H1 (cell line): ENCODE measurements at regions not wholly inside any gene's neighbourhood (a gene's known extent, or its start where the extent isn't known, plus 50 kb on each side); places are given as distances from the start of the nearest gene placed in this dataset.
"Not testable (repeated sequence)": the region's sequence is repeated elsewhere in the genome, so short reads cannot be mapped to it uniquely, and the experiment has no call there.

Experiments used
- CTCF ChIA-PET: fragments of 300-600 bp; sonication (Branson Sonifier 250); formaldehyde crosslinking; loops from one replicate; lab custom pipeline; 2021; ENCODE audit not compliant: partially characterized antibody; lab: Charles Lee
- POLR2A ChIA-PET: fragments of 300-600 bp; sonication (Branson Sonifier 250); formaldehyde crosslinking; loops from one replicate; lab custom pipeline; 2021; ENCODE audit warnings: inconsistent platforms; ENCODE audit not compliant: partially characterized antibody; lab: Charles Lee
- DNase-seq, 2 experiments: peaks; one replicate each; pipeline versions ENCODE4 v3.0.0 to v3.0.0-alpha.2; 2010 to 2022; ENCODE audit warnings: low spot score in 2 of 2, low read depth in 1 of 2, mixed read lengths in 1 of 2
- FAIRE-seq: peaks from 2 replicates; lab custom pipeline; 2011; peaks lifted over from hg19 to GRCh38; lab: Jason Lieb, UNC
- H2AFZ ChIP-seq: 2 replicates; pipeline ENCODE4 v1.8.1; 2012; ENCODE audit warnings: low read length, inconsistent platforms
- H2AK5ac ChIP-seq: 2 replicates; pipeline ENCODE4 v1.6.1; 2013; ENCODE audit warnings: low read depth, low read length
- H2BK120ac ChIP-seq: replicated peaks from 2 replicates; pipeline ENCODE3; 2013; ENCODE audit warnings: low read depth, low read length, inconsistent platforms
- H2BK12ac ChIP-seq: 2 replicates; pipeline ENCODE4 v1.6.1; 2013; ENCODE audit warnings: low read depth, low read length
- H2BK15ac ChIP-seq: 2 replicates; pipeline ENCODE4 v1.6.1; 2013; ENCODE audit warnings: low read length
- H2BK20ac ChIP-seq: 2 replicates; pipeline ENCODE4 v1.6.1; 2013; ENCODE audit warnings: low read length
- H2BK5ac ChIP-seq: 2 replicates; pipeline ENCODE4 v1.6.1; 2013; ENCODE audit warnings: low read depth, low read length
- H3K14ac ChIP-seq: 2 replicates; pipeline ENCODE4 v1.6.1; 2013; ENCODE audit warnings: inconsistent platforms; ENCODE audit not compliant: insufficient read length
- H3K18ac ChIP-seq: 2 replicates; pipeline ENCODE4 v1.6.1; 2013; ENCODE audit warnings: low read length; ENCODE audit errors: extremely low read depth
- H3K23ac ChIP-seq: 2 replicates; pipeline ENCODE4 v1.6.1; 2013; ENCODE audit warnings: inconsistent platforms; ENCODE audit not compliant: insufficient read length
- H3K23me2 ChIP-seq: 2 replicates; pipeline ENCODE4 v1.6.1; 2013; ENCODE audit warnings: low read depth, low read length
- H3K27ac ChIP-seq: 2 replicates; pipeline ENCODE4 v1.6.1; 2011; ENCODE audit warnings: low read depth, low read length, inconsistent platforms
- H3K27me3 ChIP-seq, 4 experiments: replicated peaks in 1 of 4; 1 replicate in 1 of 4; 2 replicates in 3 of 4; pipeline versions ENCODE4 v1.6.1 to v1.8.1; 2011 to 2013; ENCODE audit warnings: low read length in 3 of 4, mild to moderate bottlenecking in 3 of 4, inconsistent platforms in 2 of 4, mixed read lengths in 2 of 4, moderate library complexity in 1 of 4; ENCODE audit not compliant: control insufficient read depth in 3 of 4, insufficient read depth in 3 of 4; ENCODE audit errors: extremely low read depth in 1 of 4
- H3K36me3 ChIP-seq, 4 experiments: 2 replicates each; pipeline versions ENCODE4 v1.6.1 to v1.8.1; 2011 to 2013; ENCODE audit warnings: mild to moderate bottlenecking in 4 of 4, low read length in 3 of 4, moderate library complexity in 2 of 4, control low read depth in 1 of 4, inconsistent platforms in 1 of 4; ENCODE audit not compliant: insufficient read depth in 4 of 4, control insufficient read depth in 2 of 4
- H3K4ac ChIP-seq: replicated peaks from 2 replicates; pipeline ENCODE3; 2013; ENCODE audit warnings: low read length, low read depth, mixed read lengths, inconsistent platforms; ENCODE audit not compliant: insufficient read length
- H3K4me1 ChIP-seq, 4 experiments: replicated peaks in 1 of 4; 1 replicate in 1 of 4; 2 replicates in 3 of 4; pipeline versions ENCODE4 v1.6.1 to v1.8.1; 2011 to 2013; ENCODE audit warnings: low read length in 3 of 4, inconsistent platforms in 2 of 4, mixed read lengths in 1 of 4; ENCODE audit not compliant: insufficient read depth in 4 of 4, control insufficient read depth in 3 of 4
- H3K4me2 ChIP-seq, 2 experiments: 2 replicates each; pipeline versions ENCODE4 v1.6.1 to v1.8.1; 2011 to 2013; ENCODE audit warnings: low read depth in 2 of 2, low read length in 2 of 2, control low read depth in 1 of 2, inconsistent platforms in 1 of 2, mild to moderate bottlenecking in 1 of 2; ENCODE audit not compliant: insufficient read depth in 1 of 2
- H3K4me3 ChIP-seq, 4 experiments: fragments of 200-600, 300-600 bp in 1 of 4; sonication (generic), shearing (Covaris generic), sonication (Bioruptor Twin) in 1 of 4; 2 replicates each; pipeline versions ENCODE4 v1.5.1 to v1.8.1; 2011 to 2016; ENCODE audit warnings: low read length in 4 of 4, low read depth in 3 of 4, control low read depth in 2 of 4, inconsistent platforms in 2 of 4, mild to moderate bottlenecking in 2 of 4, mixed read lengths in 1 of 4, moderate library complexity in 1 of 4; ENCODE audit not compliant: insufficient read depth in 2 of 4; ENCODE audit errors: extremely low read depth in 1 of 4
- H3K56ac ChIP-seq: replicated peaks from 2 replicates; pipeline ENCODE3; 2013; ENCODE audit warnings: low read depth, mild to moderate bottlenecking, mixed read lengths, low read length, inconsistent platforms; ENCODE audit not compliant: insufficient read length
- H3K79me1 ChIP-seq: 2 replicates; pipeline ENCODE4 v1.6.1; 2013; ENCODE audit warnings: low read depth, low read length, control low read depth
- H3K79me2 ChIP-seq, 2 experiments: 2 replicates each; pipeline versions ENCODE4 v1.6.1 to v1.8.1; 2012 to 2013; ENCODE audit warnings: low read length in 2 of 2, mild to moderate bottlenecking in 2 of 2, inconsistent platforms in 1 of 2; ENCODE audit not compliant: insufficient read depth in 2 of 2, control insufficient read depth in 1 of 2
- H3K9ac ChIP-seq, 4 experiments: replicated peaks in 1 of 4; 1 replicate in 1 of 4; 2 replicates in 3 of 4; pipeline versions ENCODE4 v1.6.1 to v1.8.1; 2011 to 2013; ENCODE audit warnings: low read depth in 3 of 4, low read length in 3 of 4, control low read depth in 2 of 4, mild to moderate bottlenecking in 2 of 4, moderate library complexity in 2 of 4, inconsistent platforms in 1 of 4; ENCODE audit errors: extremely low read depth in 1 of 4
- H3K9me3 ChIP-seq, 2 experiments: 2 replicates each; pipeline versions ENCODE4 v1.6.1 to v1.8.1; 2012 to 2013; ENCODE audit warnings: mild to moderate bottlenecking in 2 of 2, moderate library complexity in 2 of 2, control low read depth in 1 of 2, inconsistent platforms in 1 of 2, low read depth in 1 of 2, low read length in 1 of 2, mixed read lengths in 1 of 2; ENCODE audit not compliant: insufficient read depth in 2 of 2
- H4K20me1 ChIP-seq, 2 experiments: replicated peaks in 1 of 2; 2 replicates each; pipeline versions ENCODE3 to v1.8.1; 2011 to 2013; ENCODE audit warnings: inconsistent platforms in 2 of 2, low read length in 2 of 2, mild to moderate bottlenecking in 1 of 2; ENCODE audit not compliant: insufficient read depth in 2 of 2, control insufficient read depth in 1 of 2
- H4K5ac ChIP-seq: 2 replicates; pipeline ENCODE4 v1.6.1; 2013; ENCODE audit warnings: low read length, low read depth, mixed read lengths, inconsistent platforms; ENCODE audit not compliant: insufficient read length
- H4K8ac ChIP-seq: 2 replicates; pipeline ENCODE4 v1.8.0; 2013; ENCODE audit warnings: mild to moderate bottlenecking, moderate library complexity, low read length, inconsistent platforms; ENCODE audit not compliant: insufficient read depth; ENCODE audit errors: extremely low read depth
- H4K91ac ChIP-seq: replicated peaks from 2 replicates; pipeline ENCODE3; 2013; ENCODE audit warnings: low read length, mixed read lengths, inconsistent platforms; ENCODE audit not compliant: insufficient read length
- CEBPB ChIP-seq: IDR thresholded peaks from 2 replicates; pipeline ENCODE4 v1.6.1; 2012; ENCODE audit warnings: low read depth, low read length
- POLR2A ChIP-seq, 2 experiments: IDR thresholded peaks; 1 replicate in 1 of 2; 2 replicates in 1 of 2; pipeline ENCODE4 v1.6.1; 2011; ENCODE audit warnings: low read depth in 2 of 2, low read length in 2 of 2, mild to moderate bottlenecking in 2 of 2; ENCODE audit errors: control extremely low read depth in 1 of 2
- SP4 ChIP-seq: IDR thresholded peaks from 2 replicates; pipeline ENCODE4 v1.6.1; 2012; ENCODE audit warnings: low read length, inconsistent platforms
- SRF ChIP-seq: IDR thresholded peaks from 2 replicates; pipeline ENCODE4 v1.6.1; 2011; ENCODE audit warnings: mild to moderate bottlenecking, low read depth, low read length, moderate library complexity
- WGBS, 2 experiments: shearing (Covaris generic) in 1 of 2; methylation state at CpG; one replicate each; pipeline versions ENCODE4 v1.1.6 to v1.1.7; 2013 to 2015; ENCODE audit warnings: low lambda C conversion rate in 2 of 2, mixed read lengths in 2 of 2, inconsistent platforms in 1 of 2, low coverage in 1 of 2, missing lambda C conversion rate in 1 of 2; ENCODE audit not compliant: insufficient replicate concordance in 2 of 2, insufficient coverage in 1 of 2, insufficient read length in 1 of 2; ENCODE audit errors: extremely low coverage in 1 of 2, missing lambda C conversion rate in 1 of 2; 5-methylcytosine and 5-hydroxymethylcytosine counted together

DNA sequence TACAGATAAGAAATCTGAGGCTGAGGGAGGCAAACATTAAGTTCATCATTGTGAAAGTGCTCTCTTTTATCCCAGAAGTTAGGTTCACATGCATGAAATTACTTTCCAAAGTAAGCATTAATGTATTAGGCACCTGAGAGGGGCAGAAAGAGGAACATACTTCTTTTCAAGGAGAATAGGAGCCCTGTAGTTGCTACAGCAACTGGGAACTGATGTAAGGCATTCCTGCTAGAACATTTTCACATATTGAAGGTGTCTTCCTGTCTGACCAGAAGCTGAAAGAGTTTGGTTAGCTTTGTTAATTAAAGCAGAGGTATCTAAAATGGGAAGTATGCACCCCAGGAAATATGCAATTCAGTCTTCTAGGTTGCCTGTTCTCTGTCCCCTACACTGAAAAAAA lies 65.5 kb upstream of the ZBTB20 start:
- Histone ChIP-seq H3K14ac (no peak overlapping the region), H3K56ac (no peak overlapping the region), H3K27ac (no peak overlapping the region), H3K9me3 (no peaks in the 10 kb centered on the region), H3K4me3 (peak overlapping the region in 1 of 4 experiments; percentile 6; a peak in 1 of 8 replicates), H4K20me1 (no peaks in the 10 kb centered on the region), H2BK15ac (no peak overlapping the region), H3K4ac (no peak overlapping the region), H2AK5ac (no peak overlapping the region), H3K79me2 (no peaks in the 10 kb centered on the region), H3K23me2 (no peaks in the 10 kb centered on the region), H2BK120ac (no peak overlapping the region), H3K4me1 (peaks cover 2 to 5% (median 3%) of the 10 kb centered on the region in 4 experiments; a peak in 5 of 7 replicates), H3K79me1 (no peaks in the 10 kb centered on the region), H4K8ac (no peak overlapping the region), H2BK5ac (no peak overlapping the region), H3K23ac (no peak overlapping the region), H2BK20ac (no peak overlapping the region; the same call in 1 of the 2 replicates), H2AFZ (no peak overlapping the region), H3K27me3 (no peaks in the 10 kb centered on the region), H3K4me2 (peak overlapping the region; percentile 5 to 39; a peak in 2 of 4 replicates), H3K36me3 (no peaks in the 10 kb centered on the region), H2BK12ac (no peak overlapping the region), H4K5ac (no peak overlapping the region), H4K91ac (no peak overlapping the region), H3K9ac (no peak overlapping the region), H3K18ac (no peak overlapping the region)
- DNase-seq (no peak), FAIRE-seq (no peak)
- no peak for TF ChIP-seq POLR2A (IDR thresholded peaks at IDR 0.05; ENCODE audit: control extremely low read depth in 1 of 2, low read depth in 2 of 2, low read length in 2 of 2)
- TF ChIP-seq SRF, result no peak
- no peak for TF ChIP-seq SP4
- no peak for TF ChIP-seq CEBPB
- ChIA-PET POLR2A (no interaction called here), CTCF (interaction anchor here (0.6 to 1.2 kb wide), 5 partner anchors 55 to 607 kb away, joined by 3 to 9 read pairs (median 3); no protein-coding TSS in a partner anchor)

GRCh38 chr3:115213052-115213451 lies 66.0 kb upstream of the ZBTB20 start:
- H3K4me3 ChIP-seq, H2BK20ac ChIP-seq, H3K23ac ChIP-seq, H3K9me3 ChIP-seq, H2BK120ac ChIP-seq, POLR2A ChIA-PET, H3K14ac ChIP-seq, H4K5ac ChIP-seq, H3K23me2 ChIP-seq, H4K20me1 ChIP-seq, H3K36me3 ChIP-seq, H3K79me2 ChIP-seq, H2BK12ac ChIP-seq, H4K91ac ChIP-seq, H3K27me3 ChIP-seq, H2AK5ac ChIP-seq, H2BK15ac ChIP-seq, H3K4ac ChIP-seq, H3K18ac ChIP-seq, H3K27ac ChIP-seq, FAIRE-seq, H2AFZ ChIP-seq, H3K56ac ChIP-seq, H2BK5ac ChIP-seq, H3K9ac ChIP-seq, H4K8ac ChIP-seq, DNase-seq, H3K79me1 ChIP-seq, H3K4me2 ChIP-seq, H3K4me1 ChIP-seq: not testable (repeated sequence)
- CTCF ChIA-PET, result interaction anchor here (0.6 to 1.5 kb wide), 6 partner anchors 56 to 607 kb away, joined by 3 to 9 read pairs (median 4); no protein-coding TSS in a partner anchor
- 84% methylated on average over 8 of the region's 8 CpGs; no CpG with 5 or more reads in 1 of the 2 experiments for WGBS, 2 experiments
